H9 (cell line): ENCODE measurements at regions not wholly inside any gene's neighbourhood (a gene's known extent, or its start where the extent isn't known, plus 50 kb on each side); places are given as distances from the start of the nearest gene placed in this dataset.

Experiments
- DNase-seq: peaks from one replicate; pipeline ENCODE4 v3.0.0-alpha.2; 2017
- H2AFZ ChIP-seq: one replicate; pipeline ENCODE4 v1.6.1; 2013; ENCODE audit warnings: mild to moderate bottlenecking, low read length, control low read depth, moderate library complexity
- H2AK5ac ChIP-seq: 2 replicates; pipeline ENCODE4 v1.6.1; 2013; ENCODE audit warnings: low read length, control low read depth, mixed read lengths; ENCODE audit not compliant: insufficient read length
- H2BK120ac ChIP-seq: one replicate; pipeline ENCODE4 v1.6.1; 2013; ENCODE audit warnings: low read depth, mild to moderate bottlenecking, low read length, control low read depth, inconsistent platforms; ENCODE audit not compliant: poor library complexity, severe bottlenecking
- H2BK12ac ChIP-seq: 2 replicates; pipeline ENCODE4 v1.6.1; 2013; ENCODE audit warnings: low read length, control low read depth, mixed read lengths, low read depth; ENCODE audit not compliant: insufficient read length
- H2BK15ac ChIP-seq: 2 replicates; pipeline ENCODE4 v1.6.1; 2013; ENCODE audit warnings: low read depth, low read length, control low read depth
- H2BK20ac ChIP-seq: one replicate; pipeline ENCODE4 v1.6.1; 2013; ENCODE audit warnings: low read depth, mild to moderate bottlenecking, low read length, control low read depth, inconsistent platforms; ENCODE audit not compliant: poor library complexity, severe bottlenecking
- H2BK5ac ChIP-seq: 2 replicates; pipeline ENCODE4 v1.6.1; 2013; ENCODE audit warnings: low read length, control low read depth, mixed read lengths; ENCODE audit not compliant: insufficient read length
- H3K14ac ChIP-seq: 2 replicates; pipeline ENCODE4 v1.6.1; 2013; ENCODE audit warnings: low read length, control low read depth; ENCODE audit not compliant: insufficient read depth
- H3K18ac ChIP-seq: 2 replicates; pipeline ENCODE4 v1.6.1; 2013; ENCODE audit warnings: low read depth, mild to moderate bottlenecking, mixed read lengths, low read length, control low read depth; ENCODE audit not compliant: insufficient read length
- H3K23ac ChIP-seq: 2 replicates; pipeline ENCODE4 v1.6.1; 2013; ENCODE audit warnings: low read length, control low read depth, mixed read lengths, low read depth; ENCODE audit not compliant: insufficient read length
- H3K23me2 ChIP-seq: 2 replicates; pipeline ENCODE4 v1.6.1; 2013; ENCODE audit warnings: low read depth, mild to moderate bottlenecking, mixed read lengths, low read length, control low read depth; ENCODE audit not compliant: insufficient read length, poor library complexity, severe bottlenecking
- H3K27ac ChIP-seq: 2 replicates; pipeline ENCODE4 v1.5.1; 2013; ENCODE audit warnings: low read length, control low read depth, mixed read lengths, low read depth; ENCODE audit not compliant: insufficient read length
- H3K27me3 ChIP-seq: 2 replicates; pipeline ENCODE4 v1.6.1; 2013; ENCODE audit warnings: low read length, control low read depth, inconsistent platforms; ENCODE audit not compliant: insufficient read depth
- H3K4ac ChIP-seq: 2 replicates; pipeline ENCODE4 v1.6.1; 2013; ENCODE audit warnings: low read depth, mild to moderate bottlenecking, control low read depth, inconsistent platforms, low read length, moderate library complexity
- H3K4me1 ChIP-seq: 2 replicates; pipeline ENCODE4 v1.6.1; 2013; ENCODE audit warnings: low read length, control low read depth, inconsistent platforms; ENCODE audit not compliant: insufficient read depth
- H3K4me2 ChIP-seq: 2 replicates; pipeline ENCODE4 v1.6.1; 2013; ENCODE audit warnings: low read length, control low read depth, mixed read lengths; ENCODE audit not compliant: insufficient read length, insufficient read depth
- H3K56ac ChIP-seq: 2 replicates; pipeline ENCODE4 v1.6.1; 2013; ENCODE audit warnings: low read depth, mild to moderate bottlenecking, mixed read lengths, low read length, control low read depth; ENCODE audit not compliant: insufficient read length
- H3K79me1 ChIP-seq: 2 replicates; pipeline ENCODE4 v1.6.1; 2013; ENCODE audit warnings: low read depth, mild to moderate bottlenecking, moderate library complexity, low read length, control low read depth, inconsistent platforms; ENCODE audit not compliant: insufficient read depth, poor library complexity, severe bottlenecking
- H3K79me2 ChIP-seq: 2 replicates; pipeline ENCODE4 v1.6.1; 2013; ENCODE audit warnings: low read length, control low read depth, inconsistent platforms; ENCODE audit not compliant: insufficient read depth
- H3K9ac ChIP-seq: 2 replicates; pipeline ENCODE4 v1.6.1; 2013; ENCODE audit warnings: low read length, control low read depth, mixed read lengths; ENCODE audit not compliant: insufficient read length; ENCODE audit errors: extremely low read depth
- H3K9me3 ChIP-seq: one replicate; pipeline ENCODE4 v1.6.1; 2013; ENCODE audit warnings: low read depth, low read length, inconsistent platforms; ENCODE audit not compliant: control insufficient read depth
- H3T11ph ChIP-seq: one replicate; pipeline ENCODE4 v1.6.1; 2013; ENCODE audit warnings: mild to moderate bottlenecking, low read length, control low read depth, inconsistent platforms
- H4K20me1 ChIP-seq: one replicate; pipeline ENCODE4 v1.6.1; 2013; ENCODE audit not compliant: control insufficient read depth, insufficient read length, insufficient read depth
- H4K5ac ChIP-seq: 2 replicates; pipeline ENCODE4 v1.6.1; 2013; ENCODE audit warnings: low read depth, mild to moderate bottlenecking, mixed read lengths, low read length, control low read depth; ENCODE audit not compliant: insufficient read length
- H4K8ac ChIP-seq: replicated peaks from 2 replicates; pipeline ENCODE4 v1.6.1; 2013; ENCODE audit warnings: low read length, control low read depth, mixed read lengths, low read depth; ENCODE audit not compliant: insufficient read length
- H4K91ac ChIP-seq: 2 replicates; pipeline ENCODE4 v1.6.1; 2013; ENCODE audit warnings: low read depth, mild to moderate bottlenecking, moderate library complexity, mixed read lengths, low read length, control low read depth; ENCODE audit not compliant: insufficient read length
- H3K27ac Mint-ChIP-seq, 3 experiments: 2 replicates in 2 of 3; 3 replicates in 1 of 3; pipeline ENCODE4 v1.8.0; 2020 to 2021; ENCODE audit warnings: mixed read lengths in 3 of 3, mild to moderate bottlenecking in 1 of 3, moderate library complexity in 1 of 3
- H3K27me3 Mint-ChIP-seq: 2 replicates; pipeline ENCODE4 v1.8.0; 2021; ENCODE audit warnings: low read depth, mild to moderate bottlenecking, moderate library complexity, mixed read lengths
- H3K36me3 Mint-ChIP-seq, 3 experiments: 2 replicates in 2 of 3; 3 replicates in 1 of 3; pipeline ENCODE4 v1.8.0; 2020 to 2021; ENCODE audit warnings: low read depth in 3 of 3, mixed read lengths in 3 of 3; ENCODE audit not compliant: insufficient read depth in 1 of 3
- H3K4me1 Mint-ChIP-seq, 2 experiments: 2 replicates each; pipeline ENCODE4 v1.8.0; 2020; ENCODE audit warnings: mixed read lengths in 2 of 2
- H3K4me3 Mint-ChIP-seq, 2 experiments: 2 replicates in 1 of 2; 3 replicates in 1 of 2; pipeline ENCODE4 v1.8.0; 2020 to 2021; ENCODE audit warnings: mild to moderate bottlenecking in 2 of 2, mixed read lengths in 2 of 2, moderate library complexity in 1 of 2
- H3K9me3 Mint-ChIP-seq, 2 experiments: 2 replicates in 1 of 2; 3 replicates in 1 of 2; pipeline ENCODE4 v1.8.0; 2020; ENCODE audit warnings: mild to moderate bottlenecking in 2 of 2, mixed read lengths in 2 of 2, moderate library complexity in 1 of 2
- WGBS: extraction: QIAGEN DNeasy Blood & Tissue Kit; methylation state at CpG from one replicate; pipeline ENCODE4 v1.1.7; 2013; ENCODE audit warnings: missing lambda C conversion rate, low lambda C conversion rate, mixed read lengths; ENCODE audit not compliant: insufficient read length; ENCODE audit errors: extremely low coverage; 5-methylcytosine and 5-hydroxymethylcytosine counted together
- TF ChIP-seq, protein P1 (sequence below): fragments of 200-600 bp; sonication (generic); conservative IDR thresholded peaks from 3 replicates; pipeline ENCODE4 v1.8.0; 2021; ENCODE audit warnings: antibody characterized with exemption, mild to moderate bottlenecking

- H3T11ph ChIP-seq, result no peak overlapping the region
- H3K18ac ChIP-seq, result no peak overlapping the region
- no peaks in the 10 kb centered on the region for H3K4me1 Mint-ChIP-seq
- H3K27ac Mint-ChIP-seq, result no peak overlapping the region
- H3K14ac ChIP-seq, result no peak overlapping the region
- no peaks in the 10 kb centered on the region for H3K27me3 ChIP-seq
- no peaks in the 10 kb centered on the region for H3K9me3 Mint-ChIP-seq
- H2BK5ac ChIP-seq, result no peak overlapping the region
- no peak overlapping the region for H2BK120ac ChIP-seq
- H3K27ac ChIP-seq, result no peak overlapping the region
- no peaks in the 10 kb centered on the region for H3K79me1 ChIP-seq
- H3K9me3 ChIP-seq, result no peaks in the 10 kb centered on the region
- H3K4ac ChIP-seq, result no peak overlapping the region
- H3K9ac ChIP-seq, result no peak overlapping the region
- H3K4me2 ChIP-seq, result no peak overlapping the region
- DNase-seq, result no peak
- no peak overlapping the region for H4K5ac ChIP-seq
- H3K23ac ChIP-seq, result no peak overlapping the region
- no peaks in the 10 kb centered on the region for H3K4me1 ChIP-seq
- H3K56ac ChIP-seq, result no peak overlapping the region
- H2BK12ac ChIP-seq, result no peak overlapping the region
- WGBS, result no CpG with 5 or more reads among the region's 3 CpGs
- no peaks in the 10 kb centered on the region for H3K36me3 Mint-ChIP-seq
- no peaks in the 10 kb centered on the region for H4K20me1 ChIP-seq
- H2AFZ ChIP-seq, result no peak overlapping the region
- no peaks in the 10 kb centered on the region for H3K79me2 ChIP-seq
- H2BK20ac ChIP-seq, result no peak overlapping the region
- H3K4me3 Mint-ChIP-seq, result no peak overlapping the region
- no peaks in the 10 kb centered on the region for H3K27me3 Mint-ChIP-seq
- TF ChIP-seq, protein P1, sequence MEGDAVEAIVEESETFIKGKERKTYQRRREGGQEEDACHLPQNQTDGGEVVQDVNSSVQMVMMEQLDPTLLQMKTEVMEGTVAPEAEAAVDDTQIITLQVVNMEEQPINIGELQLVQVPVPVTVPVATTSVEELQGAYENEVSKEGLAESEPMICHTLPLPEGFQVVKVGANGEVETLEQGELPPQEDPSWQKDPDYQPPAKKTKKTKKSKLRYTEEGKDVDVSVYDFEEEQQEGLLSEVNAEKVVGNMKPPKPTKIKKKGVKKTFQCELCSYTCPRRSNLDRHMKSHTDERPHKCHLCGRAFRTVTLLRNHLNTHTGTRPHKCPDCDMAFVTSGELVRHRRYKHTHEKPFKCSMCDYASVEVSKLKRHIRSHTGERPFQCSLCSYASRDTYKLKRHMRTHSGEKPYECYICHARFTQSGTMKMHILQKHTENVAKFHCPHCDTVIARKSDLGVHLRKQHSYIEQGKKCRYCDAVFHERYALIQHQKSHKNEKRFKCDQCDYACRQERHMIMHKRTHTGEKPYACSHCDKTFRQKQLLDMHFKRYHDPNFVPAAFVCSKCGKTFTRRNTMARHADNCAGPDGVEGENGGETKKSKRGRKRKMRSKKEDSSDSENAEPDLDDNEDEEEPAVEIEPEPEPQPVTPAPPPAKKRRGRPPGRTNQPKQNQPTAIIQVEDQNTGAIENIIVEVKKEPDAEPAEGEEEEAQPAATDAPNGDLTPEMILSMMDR, result no peak
- H4K91ac ChIP-seq, result no peak overlapping the region
- no peak overlapping the region for H4K8ac ChIP-seq
- no peak overlapping the region for H2AK5ac ChIP-seq
- no peak overlapping the region for H2BK15ac ChIP-seq
- H3K23me2 ChIP-seq, result no peaks in the 10 kb centered on the region
These were observed 367.7 kb upstream of the PRR16 start for GRCh38 chr5:120096413-120096812.
